ENCODE measurements at regions not wholly inside any gene's neighbourhood (a gene's known extent, or its start where the extent isn't known, plus 50 kb on each side); places are given as distances from the start of the nearest gene placed in this dataset.

DNA sequence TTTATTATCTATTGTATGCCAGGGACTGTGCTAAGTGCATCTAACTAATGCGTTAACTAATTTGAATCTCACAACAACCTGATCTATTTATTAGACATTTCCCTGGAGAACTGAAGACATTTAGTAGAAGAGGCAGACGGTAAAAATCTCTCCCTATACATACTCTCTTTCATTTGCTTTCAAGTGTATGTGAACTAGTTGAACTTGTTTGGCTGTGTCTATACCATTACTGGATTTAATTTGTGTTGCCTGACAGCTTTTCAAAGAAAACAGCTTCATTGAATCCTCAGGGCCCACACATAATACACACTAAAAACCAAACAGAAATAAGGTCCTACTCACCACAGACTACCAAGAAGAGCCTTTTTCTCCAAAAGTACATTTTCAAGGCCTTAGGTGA, 133.6 kb upstream of the NR3C1 start:
- TF ChIP-seq, protein P1, sequence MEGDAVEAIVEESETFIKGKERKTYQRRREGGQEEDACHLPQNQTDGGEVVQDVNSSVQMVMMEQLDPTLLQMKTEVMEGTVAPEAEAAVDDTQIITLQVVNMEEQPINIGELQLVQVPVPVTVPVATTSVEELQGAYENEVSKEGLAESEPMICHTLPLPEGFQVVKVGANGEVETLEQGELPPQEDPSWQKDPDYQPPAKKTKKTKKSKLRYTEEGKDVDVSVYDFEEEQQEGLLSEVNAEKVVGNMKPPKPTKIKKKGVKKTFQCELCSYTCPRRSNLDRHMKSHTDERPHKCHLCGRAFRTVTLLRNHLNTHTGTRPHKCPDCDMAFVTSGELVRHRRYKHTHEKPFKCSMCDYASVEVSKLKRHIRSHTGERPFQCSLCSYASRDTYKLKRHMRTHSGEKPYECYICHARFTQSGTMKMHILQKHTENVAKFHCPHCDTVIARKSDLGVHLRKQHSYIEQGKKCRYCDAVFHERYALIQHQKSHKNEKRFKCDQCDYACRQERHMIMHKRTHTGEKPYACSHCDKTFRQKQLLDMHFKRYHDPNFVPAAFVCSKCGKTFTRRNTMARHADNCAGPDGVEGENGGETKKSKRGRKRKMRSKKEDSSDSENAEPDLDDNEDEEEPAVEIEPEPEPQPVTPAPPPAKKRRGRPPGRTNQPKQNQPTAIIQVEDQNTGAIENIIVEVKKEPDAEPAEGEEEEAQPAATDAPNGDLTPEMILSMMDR (conservative IDR thresholded peaks at IDR 0.05; ENCODE audit: low read length), result no peak
- TF ChIP-seq EZH2phosphoT487 (IDR thresholded peaks at IDR 0.05; ENCODE audit: borderline replicate concordance), result no peak
